Testis (tissue), 2 donors: ENCODE measurements at regions not wholly inside any gene's neighbourhood (a gene's known extent, or its start where the extent isn't known, plus 50 kb on each side); places are given as distances from the start of the nearest gene placed in this dataset.

ENCODE experiments used
- CTCF ChIP-seq, 3 experiments: fragments of 450-650 bp in 2 of 3; fragments of 200-600 bp in 1 of 3; sonication (generic) in 1 of 3; IDR thresholded peaks; one replicate each; pipeline ENCODE4 v1.5.1; 2016 to 2019; ENCODE audit warnings: antibody characterized with exemption in 3 of 3, mild to moderate bottlenecking in 2 of 3, moderate library complexity in 1 of 3
- POLR2A ChIP-seq: fragments of 450-650 bp; IDR thresholded peaks from one replicate; pipeline ENCODE4 v1.6.1; 2017; ENCODE audit warnings: antibody characterized with exemption, mild to moderate bottlenecking, moderate library complexity

GRCh38 chr5:1942630-1943029 is 59.9 kb upstream of the IRX4 start:
- TF ChIP-seq POLR2A (no peak), CTCF (IDR thresholded peaks at IDR 0.05) (no peak)
